Tibial nerve (tissue), 4 donors: ENCODE measurements at regions not wholly inside any gene's neighbourhood (a gene's known extent, or its start where the extent isn't known, plus 50 kb on each side); places are given as distances from the start of the nearest gene placed in this dataset.
"Not testable (repeated sequence)": the region's sequence is repeated elsewhere in the genome, so short reads cannot be mapped to it uniquely, and the experiment has no call there.

Experiments
- DNase-seq, 2 donors: peaks; one replicate each; pipeline ENCODE4 v3.0.0-alpha.2; 2019; ENCODE audit warnings: low spot score in 2 of 2
- H3K27ac ChIP-seq, 4 donors: fragments of 200-600 bp; sonication (generic) in 3 of 4; one replicate each; pipeline ENCODE4 v1.5.1; 2017 to 2019; ENCODE audit warnings: mild to moderate bottlenecking in 1 of 4
- H3K27me3 ChIP-seq, 2 donors: fragments of 200-600 bp; sonication (generic) in 1 of 2; one replicate each; pipeline versions ENCODE4 v1.5.1 to v1.6.0; 2017 to 2019
- H3K36me3 ChIP-seq, 3 donors: fragments of 200-600 bp; sonication (generic); one replicate each; pipeline ENCODE4 v1.5.1; 2018 to 2019
- H3K4me1 ChIP-seq, 4 donors: fragments of 200-600 bp; sonication (generic) in 3 of 4; one replicate each; pipeline ENCODE4 v1.5.1; 2017 to 2019
- H3K4me3 ChIP-seq, 4 donors: fragments of 200-600 bp; sonication (generic) in 3 of 4; one replicate each; pipeline ENCODE4 v1.5.1; 2017 to 2019; ENCODE audit warnings: mild to moderate bottlenecking in 1 of 4, moderate library complexity in 1 of 4
- H3K9me3 ChIP-seq, 4 donors: fragments of 200-600 bp; sonication (generic) in 3 of 4; one replicate each; pipeline ENCODE4 v1.5.1; 2017 to 2019
- CTCF ChIP-seq, 5 experiments: fragments of 200-600 bp in 3 of 5; fragments of 450-650 bp in 2 of 5; sonication (generic) in 3 of 5; IDR thresholded peaks; one replicate each; pipeline ENCODE4 v1.5.1; 2016 to 2019; ENCODE audit warnings: antibody characterized with exemption in 5 of 5, mild to moderate bottlenecking in 3 of 5, moderate library complexity in 2 of 5
- EP300 ChIP-seq, 2 donors: sonication (generic); formaldehyde crosslinking; IDR thresholded peaks; one replicate each; pipeline ENCODE4 v1.6.1; 2017; ENCODE audit warnings: antibody characterized with exemption in 2 of 2, mild to moderate bottlenecking in 1 of 2
- POLR2A ChIP-seq, 2 donors: fragments of 450-650 bp; IDR thresholded peaks; one replicate each; pipeline ENCODE4 v1.6.1; 2017; ENCODE audit warnings: antibody characterized with exemption in 2 of 2, mild to moderate bottlenecking in 2 of 2, moderate library complexity in 2 of 2
- WGBS, 2 donors: methylation state at CpG; one replicate each; pipeline ENCODE4 v1.1.5; 2018; 5-methylcytosine and 5-hydroxymethylcytosine counted together

- Histone ChIP-seq H3K4me1 (no peaks in the 10 kb centered on the region), H3K36me3 (no peaks in the 10 kb centered on the region), H3K4me3 (no peak overlapping the region), H3K9me3 (no peaks in the 10 kb centered on the region), H3K27ac (no peak overlapping the region), H3K27me3 (no peaks in the 10 kb centered on the region)
- no peak for DNase-seq
- TF ChIP-seq EP300 (IDR thresholded peaks at IDR 0.05) (no peak), CTCF (IDR thresholded peaks at IDR 0.05) (no peak), POLR2A (IDR thresholded peaks at IDR 0.05) (no peak)
These were observed 68.1 kb upstream of the PCDH8 start for GRCh38 chr13:52916486-52916990.

GRCh38 chr13:52911340-52911739, 62.9 kb upstream of the PCDH8 start:
- Histone ChIP-seq H3K9me3 (no peaks in the 10 kb centered on the region), H3K27me3 (peaks cover 0 to 8% of the 10 kb centered on the region in 2 donors), H3K4me3 (no peak overlapping the region), H3K36me3 (no peaks in the 10 kb centered on the region), H3K27ac (no peak overlapping the region), H3K4me1 (no peaks in the 10 kb centered on the region)
- TF ChIP-seq POLR2A (IDR thresholded peaks at IDR 0.05) (no peak), CTCF (IDR thresholded peaks at IDR 0.05) (no peak), EP300 (IDR thresholded peaks at IDR 0.05) (no peak)
- WGBS, 2 donors = 91 to 95% methylated on average over 2 of the region's 2 CpGs
- no peak for DNase-seq

GRCh38 chr13:52910318-52910717, 61.9 kb upstream of the PCDH8 start:
- peaks cover 0 to 12% of the 10 kb centered on the region in 2 donors for H3K27me3 ChIP-seq
- not testable (repeated sequence) for H3K4me1 ChIP-seq, DNase-seq, H3K4me3 ChIP-seq, H3K36me3 ChIP-seq, H3K27ac ChIP-seq, H3K9me3 ChIP-seq
- 65 to 71% methylated on average over 2 of the region's 2 CpGs for WGBS, 2 donors

- Histone ChIP-seq H3K4me3 (no peak overlapping the region), H3K27me3 (peaks cover 0 to 12% of the 10 kb centered on the region in 2 donors), H3K36me3 (no peaks in the 10 kb centered on the region), H3K9me3 (no peaks in the 10 kb centered on the region), H3K4me1 (no peaks in the 10 kb centered on the region), H3K27ac (no peak overlapping the region)
- no peak for TF ChIP-seq EP300 (IDR thresholded peaks at IDR 0.05)
- TF ChIP-seq POLR2A (IDR thresholded peaks at IDR 0.05) = no peak
- no peak for TF ChIP-seq CTCF (IDR thresholded peaks at IDR 0.05)
- WGBS, 2 donors = 39 to 44% methylated on average over 20 of the region's 20 CpGs
- DNase-seq = no peak
These were observed 57.9 kb upstream of the PCDH8 start for GRCh38 chr13:52906122-52906903.

- no peaks in the 10 kb centered on the region for H3K4me1 ChIP-seq
- H3K27ac ChIP-seq = no peak overlapping the region
- WGBS, 2 donors = 63 to 68% methylated on average over 1 of the region's 1 CpG
- H3K4me3 ChIP-seq = no peak overlapping the region
- H3K27me3 ChIP-seq = peaks cover 0 to 12% of the 10 kb centered on the region in 2 donors
- no peak for DNase-seq
- no peaks in the 10 kb centered on the region for H3K9me3 ChIP-seq
- H3K36me3 ChIP-seq = no peaks in the 10 kb centered on the region
- TF ChIP-seq CTCF (IDR thresholded peaks at IDR 0.05) (no peak), POLR2A (IDR thresholded peaks at IDR 0.05) (no peak), EP300 (IDR thresholded peaks at IDR 0.05) (no peak)
These were observed 57.3 kb upstream of the PCDH8 start for GRCh38 chr13:52905701-52906100.
